ENCODE measurements at regions not wholly inside any gene's neighbourhood (a gene's known extent, or its start where the extent isn't known, plus 50 kb on each side); places are given as distances from the start of the nearest gene placed in this dataset.

GRCh38 chr9:520302-520701 lies 305.6 kb downstream of the DOCK8 start:
- Histone ChIP-seq H3K79me2 (ENCODE audit: insufficient read depth, low read length) (no peaks in the 10 kb centered on the region), H3K36me3 (ENCODE audit: insufficient read depth, low read length) (no peaks in the 10 kb centered on the region)

GRCh38 chr9:522190-522589 lies 307.5 kb downstream of the DOCK8 start:
- Histone ChIP-seq H4K20me1 (ENCODE audit: insufficient read depth, low read length) (no peaks in the 10 kb centered on the region), H3K4me3 (ENCODE audit: insufficient read depth, low read length) (no peak overlapping the region), H3K4me1 (ENCODE audit: insufficient read depth, low read length) (no peaks in the 10 kb centered on the region), H3K9me3 (ENCODE audit: low read depth, low read length) (no peaks in the 10 kb centered on the region), H3K36me3 (ENCODE audit: insufficient read depth, low read length) (no peaks in the 10 kb centered on the region), H3K79me2 (ENCODE audit: insufficient read depth, low read length) (no peaks in the 10 kb centered on the region), H3K27me3 (ENCODE audit: insufficient read depth, low read length) (no peaks in the 10 kb centered on the region), H3K4me2 (ENCODE audit: insufficient read depth, low read length) (no peak overlapping the region), H3K27ac (ENCODE audit: low read depth, low read length) (no peak overlapping the region), H2AFZ (ENCODE audit: low read length) (no peak overlapping the region)
- no peak for TF ChIP-seq CTCF (IDR thresholded peaks at IDR 0.05; ENCODE audit: extremely low read depth, low read depth, low read length)
- DNase-seq (ENCODE audit: insufficient read length, low spot score, missing footprints) = no peak

More at GRCh38 chr9:520302-520701, 305.6 kb downstream of the DOCK8 start:
- Histone ChIP-seq H4K20me1 (ENCODE audit: insufficient read depth, low read length) (no peaks in the 10 kb centered on the region), H3K4me3 (ENCODE audit: insufficient read depth, low read length) (no peak overlapping the region), H2AFZ (ENCODE audit: low read length) (no peak overlapping the region), H3K9me3 (ENCODE audit: low read depth, low read length) (no peaks in the 10 kb centered on the region), H3K4me2 (ENCODE audit: insufficient read depth, low read length) (no peak overlapping the region), H3K27ac (ENCODE audit: low read depth, low read length) (no peak overlapping the region), H3K27me3 (ENCODE audit: insufficient read depth, low read length) (no peaks in the 10 kb centered on the region), H3K4me1 (ENCODE audit: insufficient read depth, low read length) (no peaks in the 10 kb centered on the region)
- TF ChIP-seq CTCF (IDR thresholded peaks at IDR 0.05; ENCODE audit: extremely low read depth, low read depth, low read length) = no peak
- no peak for DNase-seq (ENCODE audit: insufficient read length, low spot score, missing footprints)

GRCh38 chr9:522658-523057 lies 308.0 kb downstream of the DOCK8 start:
- Histone ChIP-seq H3K27ac (ENCODE audit: low read depth, low read length) (no peak overlapping the region), H3K4me1 (ENCODE audit: insufficient read depth, low read length) (no peaks in the 10 kb centered on the region), H3K9me3 (ENCODE audit: low read depth, low read length) (no peaks in the 10 kb centered on the region), H3K4me2 (ENCODE audit: insufficient read depth, low read length) (no peak overlapping the region), H3K36me3 (ENCODE audit: insufficient read depth, low read length) (no peaks in the 10 kb centered on the region), H3K79me2 (ENCODE audit: insufficient read depth, low read length) (no peaks in the 10 kb centered on the region), H2AFZ (ENCODE audit: low read length) (no peak overlapping the region), H3K27me3 (ENCODE audit: insufficient read depth, low read length) (no peaks in the 10 kb centered on the region), H3K4me3 (ENCODE audit: insufficient read depth, low read length) (no peak overlapping the region), H4K20me1 (ENCODE audit: insufficient read depth, low read length) (no peaks in the 10 kb centered on the region)
- no peak for DNase-seq (ENCODE audit: insufficient read length, low spot score, missing footprints)
- no peak for TF ChIP-seq CTCF (IDR thresholded peaks at IDR 0.05; ENCODE audit: extremely low read depth, low read depth, low read length)

- Histone ChIP-seq H2AFZ (ENCODE audit: low read length) (no peak overlapping the region), H3K27ac (ENCODE audit: low read depth, low read length) (no peak overlapping the region), H3K4me1 (ENCODE audit: insufficient read depth, low read length) (no peaks in the 10 kb centered on the region), H3K27me3 (ENCODE audit: insufficient read depth, low read length) (no peaks in the 10 kb centered on the region), H3K79me2 (ENCODE audit: insufficient read depth, low read length) (no peaks in the 10 kb centered on the region), H4K20me1 (ENCODE audit: insufficient read depth, low read length) (no peaks in the 10 kb centered on the region), H3K4me2 (ENCODE audit: insufficient read depth, low read length) (no peak overlapping the region), H3K4me3 (ENCODE audit: insufficient read depth, low read length) (no peak overlapping the region), H3K36me3 (ENCODE audit: insufficient read depth, low read length) (no peaks in the 10 kb centered on the region), H3K9me3 (ENCODE audit: low read depth, low read length) (no peaks in the 10 kb centered on the region)
- DNase-seq (ENCODE audit: insufficient read length, low spot score, missing footprints) = no peak
- no peak for TF ChIP-seq CTCF (IDR thresholded peaks at IDR 0.05; ENCODE audit: extremely low read depth, low read depth, low read length)
Observed at GRCh38 chr9:523444-523843, 308.8 kb downstream of the DOCK8 start.
